ENCODE measurements at regions not wholly inside any gene's neighbourhood (a gene's known extent, or its start where the extent isn't known, plus 50 kb on each side); places are given as distances from the start of the nearest gene placed in this dataset.
"Not testable (repeated sequence)": the region's sequence is repeated elsewhere in the genome, so short reads cannot be mapped to it uniquely, and the experiment has no call there.

- ATAC-seq (no peak), DNase-seq (no peak)
- intact Hi-C loops (cut with DNase I) = no loop called here
- no peak overlapping the region for H3K4me3 ChIP-seq
- no peak overlapping the region for H3K27ac ChIP-seq
- H3K27me3 ChIP-seq (ENCODE audit: low read depth) = no peaks in the 10 kb centered on the region
- no peak for TF ChIP-seq CTCF (IDR thresholded peaks at IDR 0.05)
- no peaks in the 10 kb centered on the region for H3K36me3 ChIP-seq
- H3K4me1 ChIP-seq = no peaks in the 10 kb centered on the region
- no peaks in the 10 kb centered on the region for H3K9me3 ChIP-seq
Measured at GRCh38 chr2:51263951-51264350, 232.0 kb upstream of the NRXN1 start.

- intact Hi-C loops (cut with DNase I); DNase-seq; H3K4me3 ChIP-seq; H3K27ac ChIP-seq; H3K9me3 ChIP-seq; H3K27me3 ChIP-seq (ENCODE audit: low read depth); H3K36me3 ChIP-seq; ATAC-seq; H3K4me1 ChIP-seq: not testable (repeated sequence)
Measured at GRCh38 chr2:51263101-51263500, 231.2 kb upstream of the NRXN1 start.

GRCh38 chr2:51258301-51258700, 226.4 kb upstream of the NRXN1 start:
- Histone ChIP-seq H3K36me3 (no peaks in the 10 kb centered on the region), H3K27ac (no peak overlapping the region), H3K27me3 (ENCODE audit: low read depth) (no peaks in the 10 kb centered on the region), H3K4me1 (no peaks in the 10 kb centered on the region), H3K4me3 (no peak overlapping the region), H3K9me3 (no peaks in the 10 kb centered on the region)
- TF ChIP-seq CTCF (IDR thresholded peaks at IDR 0.05) = no peak
- ATAC-seq = no peak
- no peak for DNase-seq
- intact Hi-C loops (cut with DNase I) = no loop called here

GRCh38 chr2:51256736-51257135, 224.8 kb upstream of the NRXN1 start:
- no peak overlapping the region for H3K4me3 ChIP-seq
- H3K27me3 ChIP-seq (ENCODE audit: low read depth) = no peaks in the 10 kb centered on the region
- no peaks in the 10 kb centered on the region for H3K9me3 ChIP-seq
- no peaks in the 10 kb centered on the region for H3K36me3 ChIP-seq
- no peak for TF ChIP-seq CTCF (IDR thresholded peaks at IDR 0.05)
- no peak overlapping the region for H3K27ac ChIP-seq
- DNase-seq (no peak), ATAC-seq (no peak)
- no peaks in the 10 kb centered on the region for H3K4me1 ChIP-seq
- intact Hi-C loops (cut with DNase I) = no loop called here

GRCh38 chr2:51251356-51251755, 219.4 kb upstream of the NRXN1 start:
- no peaks in the 10 kb centered on the region for H3K4me1 ChIP-seq
- H3K36me3 ChIP-seq = no peaks in the 10 kb centered on the region
- H3K9me3 ChIP-seq = no peaks in the 10 kb centered on the region
- H3K27ac ChIP-seq = no peak overlapping the region
- H3K4me3 ChIP-seq = no peak overlapping the region
- no peaks in the 10 kb centered on the region for H3K27me3 ChIP-seq (ENCODE audit: low read depth)
- ATAC-seq (no peak), DNase-seq (no peak)
- intact Hi-C loops (cut with DNase I) = no loop called here
- no peak for TF ChIP-seq CTCF (IDR thresholded peaks at IDR 0.05)

- no peak for ATAC-seq
- intact Hi-C loops (cut with DNase I) = no loop called here
- Histone ChIP-seq H3K36me3 (no peaks in the 10 kb centered on the region), H3K4me3 (no peak overlapping the region), H3K27me3 (ENCODE audit: low read depth) (no peaks in the 10 kb centered on the region), H3K9me3 (no peaks in the 10 kb centered on the region), H3K4me1 (no peaks in the 10 kb centered on the region), H3K27ac (no peak overlapping the region)
- no peak for TF ChIP-seq CTCF (IDR thresholded peaks at IDR 0.05)
- DNase-seq = no peak
Measured at GRCh38 chr2:51247252-51247805, 215.4 kb upstream of the NRXN1 start.
